GM13976 (cell line): ENCODE measurements at regions not wholly inside any gene's neighbourhood (a gene's known extent, or its start where the extent isn't known, plus 50 kb on each side); places are given as distances from the start of the nearest gene placed in this dataset.

Experiments used
- DNase-seq: peaks from one replicate; pipeline ENCODE4 v3.0.0; 2012; ENCODE audit warnings: low spot score
- CTCF ChIP-seq: IDR thresholded peaks from 2 replicates; pipeline ENCODE4 v1.5.1; 2012; ENCODE audit warnings: borderline replicate concordance, mild to moderate bottlenecking; ENCODE audit not compliant: insufficient read depth; ENCODE audit errors: extremely low read depth, missing control alignments, control extremely low read depth
- in situ Hi-C: fragments of 300-500 bp; cut with MboI; formaldehyde crosslinking; loops from one replicate; pipeline ENCODE4 v1.12.0; 2022; ENCODE audit warnings: low sequenced_read_pairs, mixed read lengths, inconsistent platforms; ENCODE audit not compliant: unreplicated experiment

GRCh38 chr2:204191574-204191973, 255.0 kb downstream of the ICOS start:
- in situ Hi-C loops, result no loop called here
- no peak for DNase-seq
- no peak for TF ChIP-seq CTCF

GRCh38 chr2:204195498-204195897, 258.9 kb downstream of the ICOS start:
- no peak for TF ChIP-seq CTCF
- no peak for DNase-seq
- in situ Hi-C loops, result no loop called here

GRCh38 chr2:204197336-204198005, 260.9 kb downstream of the ICOS start:
- DNase-seq, result no peak
- in situ Hi-C loops, result no loop called here
- no peak for TF ChIP-seq CTCF

GRCh38 chr2:204199357-204199756, 262.8 kb downstream of the ICOS start:
- no peak for DNase-seq
- no peak for TF ChIP-seq CTCF
- in situ Hi-C loops, result no loop called here

- in situ Hi-C loops, result no loop called here
- DNase-seq, result no peak
- no peak for TF ChIP-seq CTCF
These were observed 264.9 kb downstream of the ICOS start for GRCh38 chr2:204201507-204201906.

- no peak for DNase-seq
- TF ChIP-seq CTCF, result no peak
- in situ Hi-C loops, result no loop called here
These were observed 265.7 kb downstream of the ICOS start for GRCh38 chr2:204202253-204202652.
